Loucy (cell line): ENCODE measurements at regions not wholly inside any gene's neighbourhood (a gene's known extent, or its start where the extent isn't known, plus 50 kb on each side); places are given as distances from the start of the nearest gene placed in this dataset.
A peak's percentile ranks its signal among the peaks of the same experiment; 100 is the strongest.

Experiments used
- H2AFZ ChIP-seq: fragments of 200-600 bp; sonication (generic); 2 replicates; pipeline ENCODE4 v1.6.0; 2016; ENCODE audit warnings: antibody characterized with exemption, mild to moderate bottlenecking, low read length, moderate library complexity
- H3F3A ChIP-seq: fragments of 200-600 bp; 2 replicates; pipeline ENCODE4 v1.6.0; 2016; ENCODE audit warnings: antibody characterized with exemption, low read depth, mild to moderate bottlenecking
- H3K27me3 ChIP-seq: fragments of 200-600 bp; sonication (generic); 2 replicates; pipeline ENCODE4 v1.6.1; 2014; ENCODE audit warnings: low read length, mild to moderate bottlenecking; ENCODE audit not compliant: insufficient read depth, poor library complexity, severe bottlenecking
- H3K36me3 ChIP-seq: fragments of 200-600 bp; sonication (generic); 2 replicates; pipeline ENCODE4 v1.6.1; 2016; ENCODE audit warnings: low read length; ENCODE audit not compliant: insufficient read depth
- H3K4me1 ChIP-seq: fragments of 200-600 bp; sonication (generic); 2 replicates; pipeline ENCODE4 v1.5.1; 2014; ENCODE audit warnings: low read length, mild to moderate bottlenecking; ENCODE audit not compliant: insufficient read depth, poor library complexity, severe bottlenecking
- H3K4me2 ChIP-seq: fragments of 200-600 bp; sonication (generic); 2 replicates; pipeline ENCODE4 v1.6.0; 2014; ENCODE audit warnings: antibody characterized with exemption, low read length, low read depth, mild to moderate bottlenecking; ENCODE audit not compliant: poor library complexity, severe bottlenecking
- H3K4me3 ChIP-seq: fragments of 200-600 bp; sonication (generic); 2 replicates; pipeline ENCODE4 v1.5.1; 2014; ENCODE audit warnings: low read length, mild to moderate bottlenecking, mixed read lengths; ENCODE audit not compliant: poor library complexity, severe bottlenecking
- H3K79me2 ChIP-seq: fragments of 200-600 bp; sonication (generic); 2 replicates; pipeline ENCODE4 v1.6.1; 2014; ENCODE audit warnings: low read length; ENCODE audit not compliant: insufficient read depth
- H3K9ac ChIP-seq: fragments of 200-600 bp; sonication (generic); 2 replicates; pipeline ENCODE4 v1.6.0; 2014; ENCODE audit warnings: mild to moderate bottlenecking, low read depth, low read length, moderate library complexity; ENCODE audit not compliant: poor library complexity, severe bottlenecking
- H3K9me2 ChIP-seq: fragments of 200-600 bp; sonication (generic); replicated peaks from 2 replicates; pipeline ENCODE4 v1.6.1; 2016; ENCODE audit warnings: low read depth, low read length, mixed read lengths
- H3K9me3 ChIP-seq: fragments of 200-600 bp; sonication (generic); 2 replicates; pipeline ENCODE4 v1.6.1; 2014; ENCODE audit warnings: mild to moderate bottlenecking, antibody characterized with exemption, low read length, low read depth; ENCODE audit not compliant: insufficient read depth
- H4K20me1 ChIP-seq: fragments of 200-600 bp; sonication (generic); 2 replicates; pipeline ENCODE4 v1.6.0; 2014; ENCODE audit warnings: antibody characterized with exemption, low read length, mild to moderate bottlenecking; ENCODE audit not compliant: insufficient read depth, poor library complexity, severe bottlenecking
- EZH2phosphoT487 ChIP-seq: fragments of 200-600 bp; IDR thresholded peaks from 2 replicates; pipeline ENCODE4 v1.6.1; 2018; ENCODE audit warnings: antibody characterized with exemption, mild to moderate bottlenecking, moderate library complexity, borderline replicate concordance
- TF ChIP-seq, protein P1 (sequence below): fragments of 200-600 bp; sonication (generic); conservative IDR thresholded peaks from 2 replicates; pipeline ENCODE4 v1.5.1; 2014; ENCODE audit warnings: mild to moderate bottlenecking, antibody characterized with exemption, low read length

DNA sequence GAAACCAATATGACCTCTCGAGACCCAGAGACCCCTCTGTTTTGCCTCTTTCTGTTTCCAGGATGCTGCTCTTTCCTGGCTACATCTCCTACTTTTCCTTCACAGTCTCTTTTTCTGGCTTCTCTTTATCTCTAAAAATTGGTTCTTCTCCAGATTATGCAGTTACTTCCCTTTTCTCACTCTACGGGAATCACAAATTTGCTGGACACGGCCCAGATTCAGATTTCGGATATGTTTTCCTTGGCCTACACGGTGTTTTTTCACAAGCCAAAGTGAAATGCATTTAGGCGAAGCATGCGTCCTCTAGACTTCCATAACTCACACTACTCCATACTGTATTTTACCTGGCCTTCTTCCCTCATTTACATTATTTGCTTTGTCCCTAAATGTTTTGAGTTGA, 214.7 kb upstream of the MIR17HG start:
- H3K27me3 ChIP-seq = no peaks in the 10 kb centered on the region
- no peaks in the 10 kb centered on the region for H3K4me1 ChIP-seq
- no peak overlapping the region for H3K9ac ChIP-seq
- no peaks in the 10 kb centered on the region for H3F3A ChIP-seq
- no peaks in the 10 kb centered on the region for H3K9me3 ChIP-seq
- TF ChIP-seq, protein P1, sequence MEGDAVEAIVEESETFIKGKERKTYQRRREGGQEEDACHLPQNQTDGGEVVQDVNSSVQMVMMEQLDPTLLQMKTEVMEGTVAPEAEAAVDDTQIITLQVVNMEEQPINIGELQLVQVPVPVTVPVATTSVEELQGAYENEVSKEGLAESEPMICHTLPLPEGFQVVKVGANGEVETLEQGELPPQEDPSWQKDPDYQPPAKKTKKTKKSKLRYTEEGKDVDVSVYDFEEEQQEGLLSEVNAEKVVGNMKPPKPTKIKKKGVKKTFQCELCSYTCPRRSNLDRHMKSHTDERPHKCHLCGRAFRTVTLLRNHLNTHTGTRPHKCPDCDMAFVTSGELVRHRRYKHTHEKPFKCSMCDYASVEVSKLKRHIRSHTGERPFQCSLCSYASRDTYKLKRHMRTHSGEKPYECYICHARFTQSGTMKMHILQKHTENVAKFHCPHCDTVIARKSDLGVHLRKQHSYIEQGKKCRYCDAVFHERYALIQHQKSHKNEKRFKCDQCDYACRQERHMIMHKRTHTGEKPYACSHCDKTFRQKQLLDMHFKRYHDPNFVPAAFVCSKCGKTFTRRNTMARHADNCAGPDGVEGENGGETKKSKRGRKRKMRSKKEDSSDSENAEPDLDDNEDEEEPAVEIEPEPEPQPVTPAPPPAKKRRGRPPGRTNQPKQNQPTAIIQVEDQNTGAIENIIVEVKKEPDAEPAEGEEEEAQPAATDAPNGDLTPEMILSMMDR = no peak
- TF ChIP-seq EZH2phosphoT487 = no peak
- no peak overlapping the region for H3K4me3 ChIP-seq
- H3K79me2 ChIP-seq = no peaks in the 10 kb centered on the region
- no peaks in the 10 kb centered on the region for H3K9me2 ChIP-seq
- no peaks in the 10 kb centered on the region for H3K36me3 ChIP-seq
- no peak overlapping the region for H3K4me2 ChIP-seq
- H2AFZ ChIP-seq = no peak overlapping the region
- H4K20me1 ChIP-seq = no peaks in the 10 kb centered on the region

DNA sequence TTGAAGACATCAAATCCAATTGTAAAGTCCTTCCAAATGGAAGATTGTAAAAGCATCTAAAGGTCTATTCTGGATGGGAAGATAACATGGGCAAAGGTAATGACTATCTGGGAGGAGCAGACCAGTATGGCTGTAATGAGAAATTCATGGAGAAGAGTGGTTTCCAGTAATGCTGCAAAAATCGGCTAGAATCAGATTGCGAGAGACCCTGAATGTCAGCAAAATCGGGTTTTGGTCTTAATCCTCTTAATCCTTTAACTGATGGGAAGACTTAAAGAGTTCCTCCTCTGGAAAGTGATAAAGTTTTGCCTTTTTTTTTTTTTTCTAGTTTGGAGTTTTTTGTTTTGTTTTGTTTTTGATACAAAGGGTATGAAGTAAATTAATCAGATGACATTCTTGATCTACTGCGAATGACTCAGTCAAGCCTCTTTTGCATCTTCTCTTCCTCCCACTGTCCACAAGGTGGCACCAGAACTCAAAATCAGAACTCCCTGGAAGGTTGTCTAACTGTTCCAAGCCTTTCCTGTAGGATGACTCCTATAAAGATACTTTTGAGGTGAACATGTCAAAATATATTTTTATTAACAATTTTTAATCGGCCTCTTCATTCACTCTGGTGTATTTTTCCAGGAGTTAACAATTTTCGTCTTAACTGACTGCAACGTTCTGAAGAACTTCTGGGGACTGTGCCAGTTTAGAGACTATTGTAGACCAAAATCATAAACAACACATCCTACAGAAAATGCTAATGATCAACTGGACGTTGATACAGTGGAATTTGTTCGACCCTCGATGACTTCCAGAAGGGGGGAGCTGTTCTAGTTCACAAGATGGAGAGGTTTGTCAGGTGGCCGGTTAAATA, 213.3 kb upstream of the MIR17HG start:
- no peaks in the 10 kb centered on the region for H3K27me3 ChIP-seq
- TF ChIP-seq, protein P1 = peak; percentile 83
- TF ChIP-seq EZH2phosphoT487 = no peak
- H3K4me1 ChIP-seq = no peaks in the 10 kb centered on the region
- H3K79me2 ChIP-seq = no peaks in the 10 kb centered on the region
- no peaks in the 10 kb centered on the region for H3K36me3 ChIP-seq
- no peak overlapping the region for H3K4me2 ChIP-seq
- H4K20me1 ChIP-seq = no peaks in the 10 kb centered on the region
- H3K4me3 ChIP-seq = no peak overlapping the region
- H3K9me2 ChIP-seq = no peaks in the 10 kb centered on the region
- H3F3A ChIP-seq = no peaks in the 10 kb centered on the region
- no peaks in the 10 kb centered on the region for H3K9me3 ChIP-seq
- no peak overlapping the region for H2AFZ ChIP-seq
- H3K9ac ChIP-seq = no peak overlapping the region

DNA sequence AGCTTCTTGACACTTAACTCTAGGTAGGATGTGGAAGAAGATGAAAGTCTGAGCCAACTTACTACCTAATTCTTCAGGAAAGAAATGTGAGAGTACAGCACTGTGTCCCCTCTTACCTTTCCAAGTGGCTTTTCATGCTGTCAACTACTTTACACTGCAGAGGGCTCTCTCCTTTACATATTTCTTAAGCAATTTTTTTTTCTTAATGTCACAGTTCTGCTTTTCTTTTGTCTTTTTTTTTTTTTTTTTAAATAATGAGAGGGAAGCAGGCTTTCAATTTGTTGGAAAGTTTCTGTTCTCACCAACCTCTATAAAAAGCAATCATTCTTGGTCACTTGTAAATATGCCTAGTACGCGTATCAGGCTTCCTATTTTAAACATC, 212.7 kb upstream of the MIR17HG start:
- Histone ChIP-seq H3K9me3 (no peaks in the 10 kb centered on the region), H3K36me3 (no peaks in the 10 kb centered on the region), H3K4me1 (no peaks in the 10 kb centered on the region), H3K4me2 (no peak overlapping the region), H3K27me3 (no peaks in the 10 kb centered on the region), H3K79me2 (no peaks in the 10 kb centered on the region), H2AFZ (no peak overlapping the region), H4K20me1 (no peaks in the 10 kb centered on the region), H3K9me2 (no peaks in the 10 kb centered on the region), H3K4me3 (no peak overlapping the region), H3K9ac (no peak overlapping the region), H3F3A (no peaks in the 10 kb centered on the region)
- TF ChIP-seq, protein P1 = no peak
- no peak for TF ChIP-seq EZH2phosphoT487
